ENCODE measurements at regions not wholly inside any gene's neighbourhood (a gene's known extent, or its start where the extent isn't known, plus 50 kb on each side); places are given as distances from the start of the nearest gene placed in this dataset.

- TF ChIP-seq, protein P1, sequence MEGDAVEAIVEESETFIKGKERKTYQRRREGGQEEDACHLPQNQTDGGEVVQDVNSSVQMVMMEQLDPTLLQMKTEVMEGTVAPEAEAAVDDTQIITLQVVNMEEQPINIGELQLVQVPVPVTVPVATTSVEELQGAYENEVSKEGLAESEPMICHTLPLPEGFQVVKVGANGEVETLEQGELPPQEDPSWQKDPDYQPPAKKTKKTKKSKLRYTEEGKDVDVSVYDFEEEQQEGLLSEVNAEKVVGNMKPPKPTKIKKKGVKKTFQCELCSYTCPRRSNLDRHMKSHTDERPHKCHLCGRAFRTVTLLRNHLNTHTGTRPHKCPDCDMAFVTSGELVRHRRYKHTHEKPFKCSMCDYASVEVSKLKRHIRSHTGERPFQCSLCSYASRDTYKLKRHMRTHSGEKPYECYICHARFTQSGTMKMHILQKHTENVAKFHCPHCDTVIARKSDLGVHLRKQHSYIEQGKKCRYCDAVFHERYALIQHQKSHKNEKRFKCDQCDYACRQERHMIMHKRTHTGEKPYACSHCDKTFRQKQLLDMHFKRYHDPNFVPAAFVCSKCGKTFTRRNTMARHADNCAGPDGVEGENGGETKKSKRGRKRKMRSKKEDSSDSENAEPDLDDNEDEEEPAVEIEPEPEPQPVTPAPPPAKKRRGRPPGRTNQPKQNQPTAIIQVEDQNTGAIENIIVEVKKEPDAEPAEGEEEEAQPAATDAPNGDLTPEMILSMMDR (IDR thresholded peaks at IDR 0.05): no peak
- TF ChIP-seq EP300 (IDR thresholded peaks at IDR 0.05): no peak
Observed at GRCh38 chr4:127209580-127210095, 423.1 kb upstream of the INTU start.

Measured in suprapubic skin (tissue), 3 donors.